ENCODE measurements at regions not wholly inside any gene's neighbourhood (a gene's known extent, or its start where the extent isn't known, plus 50 kb on each side); places are given as distances from the start of the nearest gene placed in this dataset.

DNA sequence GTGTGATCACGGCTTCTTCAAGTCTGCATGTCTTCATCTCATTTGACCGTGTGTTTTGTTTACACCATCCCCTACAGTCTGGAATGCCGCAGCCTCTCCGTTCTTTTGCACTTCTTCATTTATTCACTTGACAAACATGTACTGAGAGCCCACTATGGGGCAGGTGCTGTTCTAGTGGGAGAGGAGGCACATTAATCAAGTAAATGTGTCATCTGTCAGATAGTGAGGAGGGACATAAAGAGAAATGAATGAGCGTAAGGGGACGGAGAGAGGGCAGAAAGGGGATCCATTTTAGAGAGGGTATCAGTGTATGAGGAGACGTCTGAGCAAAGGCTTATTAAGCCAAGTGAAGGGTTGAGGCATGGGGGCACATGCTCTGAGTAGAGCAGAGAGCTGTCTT is 54.0 kb upstream of the CECR2 start:
- TF ChIP-seq, protein P1, sequence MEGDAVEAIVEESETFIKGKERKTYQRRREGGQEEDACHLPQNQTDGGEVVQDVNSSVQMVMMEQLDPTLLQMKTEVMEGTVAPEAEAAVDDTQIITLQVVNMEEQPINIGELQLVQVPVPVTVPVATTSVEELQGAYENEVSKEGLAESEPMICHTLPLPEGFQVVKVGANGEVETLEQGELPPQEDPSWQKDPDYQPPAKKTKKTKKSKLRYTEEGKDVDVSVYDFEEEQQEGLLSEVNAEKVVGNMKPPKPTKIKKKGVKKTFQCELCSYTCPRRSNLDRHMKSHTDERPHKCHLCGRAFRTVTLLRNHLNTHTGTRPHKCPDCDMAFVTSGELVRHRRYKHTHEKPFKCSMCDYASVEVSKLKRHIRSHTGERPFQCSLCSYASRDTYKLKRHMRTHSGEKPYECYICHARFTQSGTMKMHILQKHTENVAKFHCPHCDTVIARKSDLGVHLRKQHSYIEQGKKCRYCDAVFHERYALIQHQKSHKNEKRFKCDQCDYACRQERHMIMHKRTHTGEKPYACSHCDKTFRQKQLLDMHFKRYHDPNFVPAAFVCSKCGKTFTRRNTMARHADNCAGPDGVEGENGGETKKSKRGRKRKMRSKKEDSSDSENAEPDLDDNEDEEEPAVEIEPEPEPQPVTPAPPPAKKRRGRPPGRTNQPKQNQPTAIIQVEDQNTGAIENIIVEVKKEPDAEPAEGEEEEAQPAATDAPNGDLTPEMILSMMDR (IDR thresholded peaks at IDR 0.05; ENCODE audit: insufficient read depth, low read length), result no peak
- TF ChIP-seq GABPA (IDR thresholded peaks at IDR 0.05; ENCODE audit: low read depth), result no peak
- no peak for TF ChIP-seq POLR2AphosphoS5 (IDR thresholded peaks at IDR 0.05; ENCODE audit: low read depth)
- TF ChIP-seq, protein P2, sequence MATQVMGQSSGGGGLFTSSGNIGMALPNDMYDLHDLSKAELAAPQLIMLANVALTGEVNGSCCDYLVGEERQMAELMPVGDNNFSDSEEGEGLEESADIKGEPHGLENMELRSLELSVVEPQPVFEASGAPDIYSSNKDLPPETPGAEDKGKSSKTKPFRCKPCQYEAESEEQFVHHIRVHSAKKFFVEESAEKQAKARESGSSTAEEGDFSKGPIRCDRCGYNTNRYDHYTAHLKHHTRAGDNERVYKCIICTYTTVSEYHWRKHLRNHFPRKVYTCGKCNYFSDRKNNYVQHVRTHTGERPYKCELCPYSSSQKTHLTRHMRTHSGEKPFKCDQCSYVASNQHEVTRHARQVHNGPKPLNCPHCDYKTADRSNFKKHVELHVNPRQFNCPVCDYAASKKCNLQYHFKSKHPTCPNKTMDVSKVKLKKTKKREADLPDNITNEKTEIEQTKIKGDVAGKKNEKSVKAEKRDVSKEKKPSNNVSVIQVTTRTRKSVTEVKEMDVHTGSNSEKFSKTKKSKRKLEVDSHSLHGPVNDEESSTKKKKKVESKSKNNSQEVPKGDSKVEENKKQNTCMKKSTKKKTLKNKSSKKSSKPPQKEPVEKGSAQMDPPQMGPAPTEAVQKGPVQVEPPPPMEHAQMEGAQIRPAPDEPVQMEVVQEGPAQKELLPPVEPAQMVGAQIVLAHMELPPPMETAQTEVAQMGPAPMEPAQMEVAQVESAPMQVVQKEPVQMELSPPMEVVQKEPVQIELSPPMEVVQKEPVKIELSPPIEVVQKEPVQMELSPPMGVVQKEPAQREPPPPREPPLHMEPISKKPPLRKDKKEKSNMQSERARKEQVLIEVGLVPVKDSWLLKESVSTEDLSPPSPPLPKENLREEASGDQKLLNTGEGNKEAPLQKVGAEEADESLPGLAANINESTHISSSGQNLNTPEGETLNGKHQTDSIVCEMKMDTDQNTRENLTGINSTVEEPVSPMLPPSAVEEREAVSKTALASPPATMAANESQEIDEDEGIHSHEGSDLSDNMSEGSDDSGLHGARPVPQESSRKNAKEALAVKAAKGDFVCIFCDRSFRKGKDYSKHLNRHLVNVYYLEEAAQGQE (IDR thresholded peaks at IDR 0.05; ENCODE audit: insufficient replicate concordance, low read depth), result no peak
- TF ChIP-seq SPI1 (IDR thresholded peaks at IDR 0.05; ENCODE audit: borderline replicate concordance, low read depth), result no peak

All from HL-60 (cell line).